GM12891 (cell line): ENCODE measurements at regions not wholly inside any gene's neighbourhood (a gene's known extent, or its start where the extent isn't known, plus 50 kb on each side); places are given as distances from the start of the nearest gene placed in this dataset.
"Not testable (repeated sequence)": the region's sequence is repeated elsewhere in the genome, so short reads cannot be mapped to it uniquely, and the experiment has no call there.

Experiments used
- DNase-seq: peaks from one replicate; pipeline ENCODE4 v3.0.0; 2011; ENCODE audit warnings: low spot score; ENCODE audit not compliant: insufficient read length
- FAIRE-seq: peaks from 2 replicates; lab custom pipeline; 2011; peaks lifted over from hg19 to GRCh38; lab: Jason Lieb, UNC
- PAX5 ChIP-seq: IDR thresholded peaks from 2 replicates; pipeline ENCODE4 v1.6.1; 2011; ENCODE audit warnings: low read length, moderate library complexity, mild to moderate bottlenecking; ENCODE audit not compliant: insufficient read depth, severe bottlenecking
- POLR2A ChIP-seq: IDR thresholded peaks from 2 replicates; pipeline ENCODE4 v1.6.1; 2011; ENCODE audit warnings: low read depth, low read length, control low read depth
- POLR2AphosphoS5 ChIP-seq: IDR thresholded peaks from 2 replicates; pipeline ENCODE4 v1.6.1; 2011; ENCODE audit warnings: low read depth, low read length, control low read depth
- POU2F2 ChIP-seq: IDR thresholded peaks from 2 replicates; pipeline ENCODE4 v1.6.1; 2011; ENCODE audit warnings: low read depth, mild to moderate bottlenecking, control low read depth, low read length, moderate library complexity
- SPI1 ChIP-seq: IDR thresholded peaks from 2 replicates; pipeline ENCODE4 v1.6.1; 2011; ENCODE audit warnings: low read depth, low read length, control low read depth
- TAF1 ChIP-seq: IDR thresholded peaks from 2 replicates; pipeline ENCODE4 v1.6.1; 2011; ENCODE audit warnings: low read depth, low read length, control low read depth

GRCh38 chr12:90479237-90479636, 475.7 kb downstream of the CCER1 start:
- TF ChIP-seq TAF1 (no peak), SPI1 (no peak), POU2F2 (no peak), POLR2A (no peak), PAX5 (no peak), POLR2AphosphoS5 (no peak)
- no peak for FAIRE-seq
- DNase-seq: no peak

GRCh38 chr12:90473831-90474230, 481.1 kb downstream of the CCER1 start:
- FAIRE-seq (no peak), DNase-seq (no peak)
- TF ChIP-seq POLR2AphosphoS5 (no peak), SPI1 (no peak)

- TF ChIP-seq SPI1 (no peak), POLR2A (no peak), POLR2AphosphoS5 (no peak), PAX5 (no peak), POU2F2 (no peak), TAF1 (no peak)
- FAIRE-seq (no peak), DNase-seq (no peak)
These were observed 494.3 kb downstream of the CCER1 start for GRCh38 chr12:90460681-90461080.

- no peak for TF ChIP-seq POLR2AphosphoS5
- TF ChIP-seq POU2F2: no peak
- TF ChIP-seq POLR2A: no peak
- TF ChIP-seq TAF1: no peak
- no peak for TF ChIP-seq SPI1
- TF ChIP-seq PAX5: no peak
These were observed 498.7 kb downstream of the CCER1 start for GRCh38 chr12:90456248-90456647.

GRCh38 chr12:90455756-90456155, 499.2 kb downstream of the CCER1 start:
- DNase-seq (no peak), FAIRE-seq (no peak)
- TF ChIP-seq POLR2AphosphoS5: no peak
- no peak for TF ChIP-seq POLR2A
- no peak for TF ChIP-seq TAF1
- TF ChIP-seq PAX5: no peak
- TF ChIP-seq POU2F2: no peak
- TF ChIP-seq SPI1: no peak

More at GRCh38 chr12:90456248-90456647, 498.7 kb downstream of the CCER1 start:
- FAIRE-seq (no peak), DNase-seq (no peak)

- FAIRE-seq (no peak), DNase-seq (no peak)
- TF ChIP-seq POLR2AphosphoS5: no peak
- TF ChIP-seq TAF1: no peak
- TF ChIP-seq POU2F2: no peak
- TF ChIP-seq POLR2A: no peak
- no peak for TF ChIP-seq SPI1
- no peak for TF ChIP-seq PAX5
These were observed 505.4 kb downstream of the CCER1 start for GRCh38 chr12:90449611-90450010.

GRCh38 chr12:90443466-90443865, 511.5 kb downstream of the CCER1 start:
- DNase-seq, FAIRE-seq: not testable (repeated sequence)

- TF ChIP-seq TAF1: no peak
- no peak for TF ChIP-seq POU2F2
- TF ChIP-seq POLR2AphosphoS5: no peak
- TF ChIP-seq POLR2A: no peak
- TF ChIP-seq SPI1: no peak
- TF ChIP-seq PAX5: no peak
- DNase-seq (no peak), FAIRE-seq (no peak)
These were observed 513.5 kb downstream of the CCER1 start for GRCh38 chr12:90441431-90441830.

- no peak for FAIRE-seq
- DNase-seq: no peak
- TF ChIP-seq POLR2AphosphoS5 (no peak), POLR2A (no peak), SPI1 (no peak), PAX5 (no peak), POU2F2 (no peak)
These were observed 526.1 kb downstream of the CCER1 start for GRCh38 chr12:90428881-90429280.

- DNase-seq: no peak
- no peak for TF ChIP-seq PAX5
- no peak for TF ChIP-seq TAF1
- no peak for TF ChIP-seq POLR2A
- TF ChIP-seq POU2F2: no peak
- TF ChIP-seq SPI1: no peak
- no peak for TF ChIP-seq POLR2AphosphoS5
- no peak for FAIRE-seq
These were observed 526.5 kb downstream of the CCER1 start for GRCh38 chr12:90428465-90428864.

GRCh38 chr12:90423965-90424364, 531.0 kb downstream of the CCER1 start:
- TF ChIP-seq POLR2AphosphoS5 (no peak), SPI1 (no peak), POLR2A (no peak), TAF1 (no peak), POU2F2 (no peak)
- DNase-seq (no peak), FAIRE-seq (no peak)
